T1000 (cell line): ENCODE measurements at regions not wholly inside any gene's neighbourhood (a gene's known extent, or its start where the extent isn't known, plus 50 kb on each side); places are given as distances from the start of the nearest gene placed in this dataset.
A peak's percentile ranks its signal among the peaks of the same experiment; 100 is the strongest.
"Not testable (repeated sequence)": the region's sequence is repeated elsewhere in the genome, so short reads cannot be mapped to it uniquely, and the experiment has no call there.

Experiments
- DNase-seq: peaks from one replicate; lab custom pipeline; 2025; ENCODE audit warnings: mixed read lengths; lab: John Stamatoyannopoulos, UW

DNA sequence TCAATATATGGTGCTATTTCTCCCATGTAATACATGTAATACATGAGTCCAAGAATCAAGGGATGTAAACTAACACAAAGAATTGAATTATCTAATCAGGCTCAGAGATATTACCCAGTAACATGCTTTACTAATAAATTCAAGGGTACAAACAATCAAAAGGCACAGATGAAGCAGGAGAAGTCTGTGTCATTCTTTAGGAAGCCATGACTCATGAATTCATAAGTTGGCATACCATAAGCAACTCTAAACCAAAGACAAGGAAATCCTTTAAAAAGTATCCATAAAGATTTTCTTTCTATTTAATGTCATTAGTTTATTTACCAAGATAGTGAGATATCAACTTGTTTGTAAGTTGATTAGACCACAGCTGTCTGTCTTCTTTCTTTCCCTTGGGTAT lies 446.0 kb upstream of the IMPG1 start:
- DNase-seq, result no peak

DNA sequence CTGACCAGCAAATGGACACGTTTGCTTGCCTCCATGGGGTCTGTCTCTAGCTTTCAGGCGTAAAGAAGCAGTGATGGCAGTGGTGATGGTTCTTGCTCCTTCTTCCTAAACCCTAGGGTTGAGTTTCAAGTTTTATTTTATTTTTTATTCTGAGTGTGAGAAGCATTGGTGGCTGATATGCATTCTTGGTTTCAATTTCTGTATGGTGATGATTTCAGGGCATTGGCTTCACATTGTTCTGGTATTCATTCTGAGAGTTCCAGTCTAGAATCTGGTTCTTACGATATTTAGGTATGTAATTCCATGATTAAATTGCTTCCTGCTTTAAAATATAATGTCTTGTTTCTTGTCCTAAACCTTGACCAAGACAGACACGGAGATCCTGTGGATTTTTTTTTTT lies 444.5 kb upstream of the IMPG1 start:
- DNase-seq, result no peak

DNA sequence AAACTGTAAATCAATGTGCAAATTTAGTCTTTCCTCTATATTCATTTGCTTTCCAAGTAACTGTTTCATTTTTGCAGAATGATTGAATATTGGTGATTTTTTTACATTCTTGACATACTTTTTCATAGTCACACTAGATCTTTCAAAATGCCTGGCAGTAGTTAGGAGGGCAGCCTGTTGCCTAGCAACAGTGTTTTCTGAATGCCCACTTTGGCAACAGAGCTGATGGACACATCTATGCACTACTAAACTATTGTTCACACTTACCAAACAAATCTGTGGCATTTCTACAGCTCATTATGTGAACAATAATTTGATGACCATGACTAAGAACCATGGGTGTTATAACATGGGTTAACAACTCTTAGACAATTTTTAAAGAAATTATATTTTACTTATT lies 438.0 kb upstream of the IMPG1 start:
- DNase-seq, result no peak

DNA sequence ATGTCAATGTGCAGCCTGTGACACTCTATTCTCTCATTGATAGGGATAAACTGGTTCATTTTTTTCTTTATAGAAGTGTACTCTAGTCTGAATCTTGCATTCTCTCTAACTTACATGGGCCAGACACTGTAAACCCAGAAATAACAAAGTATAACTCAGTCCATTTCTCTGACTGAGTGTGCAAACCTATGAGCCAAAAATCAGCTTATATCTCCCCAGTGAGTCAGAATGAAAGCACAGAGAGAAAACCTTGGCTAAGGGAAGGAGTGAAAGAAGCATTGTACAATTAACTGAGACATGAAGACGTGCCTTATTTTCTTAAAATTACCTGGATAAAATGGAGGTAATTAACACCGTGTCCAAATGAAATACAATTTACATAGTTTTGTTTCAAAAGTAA lies 436.9 kb upstream of the IMPG1 start:
- no peak for DNase-seq

DNA sequence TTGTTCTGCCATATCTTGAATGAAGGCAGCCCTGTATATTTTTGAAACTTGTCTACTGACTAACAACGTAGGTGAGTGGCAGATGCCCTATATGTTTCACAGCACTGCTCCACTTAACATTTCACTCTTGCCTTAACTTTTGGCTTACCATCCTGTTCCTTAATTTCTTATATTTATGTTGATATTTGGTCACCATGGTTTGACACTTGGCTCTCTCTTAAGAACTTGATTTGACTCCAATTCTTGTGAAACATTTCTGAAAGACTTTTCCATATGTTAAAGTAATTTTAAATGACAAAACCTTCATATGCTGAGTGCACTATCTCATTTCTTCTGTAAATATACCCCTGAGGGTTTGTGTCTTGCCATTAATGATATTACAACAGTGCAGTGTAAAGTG lies 434.3 kb upstream of the IMPG1 start:
- no peak for DNase-seq

DNA sequence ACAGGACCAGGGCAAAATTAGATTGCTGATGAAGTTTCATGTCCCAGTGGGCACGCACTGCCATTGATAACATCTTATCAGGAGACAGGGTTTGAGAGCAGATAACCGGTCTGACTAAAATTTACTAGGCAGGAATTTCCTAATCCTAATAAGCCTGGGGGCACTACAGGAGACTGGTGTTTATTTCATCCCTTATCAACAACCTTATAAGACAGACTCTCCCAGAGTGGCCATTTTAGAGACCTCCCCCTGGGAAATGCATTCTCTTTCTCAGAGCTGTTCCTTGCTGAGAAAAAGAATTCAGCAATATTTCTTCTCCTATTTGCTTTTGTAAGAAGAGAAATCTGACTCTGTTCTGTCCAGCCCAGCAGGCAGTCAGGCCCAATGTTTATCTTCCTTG lies 423.4 kb upstream of the IMPG1 start:
- DNase-seq, result no peak

DNA sequence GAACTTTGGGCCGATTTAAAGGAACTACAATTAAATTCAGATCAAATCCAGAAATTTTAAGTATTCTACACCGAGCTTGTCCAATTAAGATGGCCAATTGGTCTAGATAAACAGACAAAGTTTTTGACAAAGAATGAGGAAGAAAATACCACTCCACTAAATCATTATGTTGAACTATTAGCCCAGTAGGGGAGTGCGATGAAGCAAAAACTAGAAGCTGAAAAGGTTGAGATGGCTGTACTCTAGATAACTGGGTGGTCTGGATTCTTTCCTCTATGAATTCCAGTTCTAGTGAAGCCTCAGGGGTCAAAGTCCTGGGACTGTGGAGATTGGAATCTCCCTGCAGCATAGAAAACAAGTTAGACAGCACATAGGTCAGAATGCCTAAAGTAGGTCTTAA lies 418.9 kb upstream of the IMPG1 start:
- DNase-seq, result not testable (repeated sequence)

DNA sequence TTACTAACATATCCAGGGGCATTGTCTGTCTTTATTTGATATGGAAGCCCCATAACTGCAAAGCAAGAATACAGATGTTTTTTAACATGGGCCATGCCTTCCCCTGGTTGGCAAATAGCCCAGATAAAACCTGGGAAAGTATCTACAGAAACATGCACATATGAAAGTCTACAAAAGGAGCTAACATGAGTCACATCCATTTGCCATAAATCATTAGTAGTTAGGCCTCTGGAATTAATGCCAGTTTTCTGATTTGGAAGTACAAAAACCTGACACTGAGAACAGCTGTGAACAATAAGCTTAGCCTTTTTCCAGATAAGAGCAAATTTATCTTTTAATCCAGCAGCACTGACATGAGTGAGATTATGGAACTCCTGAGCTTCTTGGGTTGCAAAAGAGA lies 418.0 kb upstream of the IMPG1 start:
- DNase-seq, result peak; percentile 25

DNA sequence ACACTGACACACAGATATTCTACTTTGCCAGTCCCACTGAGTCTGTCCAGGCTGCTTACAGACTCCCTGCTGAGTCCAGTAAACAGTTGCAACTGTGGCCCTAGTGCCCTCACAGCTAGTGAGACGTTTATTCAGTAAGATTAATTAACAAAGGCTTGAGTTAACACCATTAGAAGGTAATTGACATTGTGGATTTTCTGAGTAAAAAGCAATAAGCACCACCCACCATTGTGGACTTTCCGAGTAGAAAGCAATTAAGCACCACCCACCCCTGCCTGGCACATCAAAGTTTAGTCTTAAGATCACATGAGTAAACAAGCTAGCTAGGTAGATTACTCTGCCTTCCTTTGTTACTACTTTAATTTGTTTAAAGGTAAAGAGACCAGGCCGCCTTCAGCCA lies 408.6 kb upstream of the IMPG1 start:
- no peak for DNase-seq

DNA sequence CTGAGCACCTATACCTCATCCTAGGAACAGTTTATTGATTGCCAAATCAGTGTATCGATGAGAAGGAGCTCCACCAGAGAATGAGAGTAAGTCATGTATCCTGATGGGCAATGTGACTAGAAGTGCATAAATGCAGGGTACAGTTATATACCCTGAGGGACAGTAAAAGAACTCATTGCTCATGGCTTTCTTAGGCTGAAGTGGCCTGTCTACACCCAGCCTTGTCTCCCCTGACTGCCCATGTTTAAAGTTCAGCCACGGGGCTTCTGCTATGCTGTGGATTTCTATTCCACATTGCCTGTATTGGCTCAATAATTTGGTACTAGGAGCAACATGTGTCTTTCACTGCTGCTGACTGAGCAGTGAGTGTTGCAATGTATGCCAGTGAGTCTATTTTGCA lies 400.4 kb upstream of the IMPG1 start:
- DNase-seq, result no peak

DNA sequence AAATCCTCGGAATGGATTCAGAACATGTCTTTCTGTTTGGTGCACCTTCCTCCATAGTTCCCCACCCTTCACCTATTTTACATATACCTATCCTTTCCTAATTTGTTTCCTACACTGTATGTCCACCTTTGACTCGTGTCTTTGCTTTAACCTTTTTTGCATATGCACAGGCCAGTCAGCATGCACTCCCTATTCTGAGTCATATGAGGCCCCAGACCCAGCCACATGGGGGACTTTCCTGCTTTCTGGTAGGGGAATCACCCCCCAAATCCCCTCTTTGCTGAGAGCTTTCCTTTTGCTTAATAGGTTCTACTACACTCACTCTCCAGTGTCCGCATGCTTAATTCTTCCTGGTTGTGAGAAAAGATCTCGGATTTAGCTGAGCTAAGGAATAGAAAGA lies 393.8 kb upstream of the IMPG1 start:
- DNase-seq, result no peak

DNA sequence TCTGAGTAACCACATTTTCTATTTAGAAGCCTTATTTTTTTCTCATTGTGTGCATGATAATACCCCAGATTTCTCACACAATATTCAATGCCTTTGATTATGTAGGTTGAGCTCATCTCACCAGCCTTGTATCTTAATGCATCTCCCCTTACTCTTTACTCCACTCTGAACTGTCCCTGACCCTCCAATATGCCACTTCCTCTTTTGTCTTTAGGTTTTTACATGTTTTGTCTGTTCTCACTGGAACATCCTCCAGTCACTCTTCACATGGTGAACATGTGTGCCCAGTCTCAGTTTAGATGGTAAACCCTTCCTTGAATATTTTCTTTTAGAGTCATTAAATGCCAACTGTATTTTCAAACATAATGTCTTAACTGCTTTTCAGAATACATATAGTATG lies 392.9 kb upstream of the IMPG1 start:
- DNase-seq, result no peak

DNA sequence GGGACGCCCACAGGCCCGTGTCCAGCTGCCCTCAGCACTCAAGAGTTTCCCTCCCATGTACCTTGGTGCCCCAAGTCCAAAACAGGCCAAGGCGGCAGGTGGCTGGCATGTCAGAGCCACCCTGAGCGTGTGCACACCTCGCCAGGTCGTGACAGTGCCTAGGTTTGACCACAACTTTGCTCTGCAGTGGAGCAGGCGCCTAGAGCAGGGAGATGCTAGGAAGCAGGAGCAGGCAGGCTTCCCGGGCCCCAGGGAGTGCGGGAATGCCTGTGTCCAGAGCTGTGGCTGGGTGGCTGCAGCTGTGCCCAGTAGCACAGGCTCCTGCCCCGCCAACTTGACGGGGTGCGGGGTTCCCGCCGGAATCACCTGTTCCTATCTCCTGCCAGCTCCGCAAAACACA lies 380.8 kb upstream of the IMPG1 start:
- DNase-seq, result no peak

DNA sequence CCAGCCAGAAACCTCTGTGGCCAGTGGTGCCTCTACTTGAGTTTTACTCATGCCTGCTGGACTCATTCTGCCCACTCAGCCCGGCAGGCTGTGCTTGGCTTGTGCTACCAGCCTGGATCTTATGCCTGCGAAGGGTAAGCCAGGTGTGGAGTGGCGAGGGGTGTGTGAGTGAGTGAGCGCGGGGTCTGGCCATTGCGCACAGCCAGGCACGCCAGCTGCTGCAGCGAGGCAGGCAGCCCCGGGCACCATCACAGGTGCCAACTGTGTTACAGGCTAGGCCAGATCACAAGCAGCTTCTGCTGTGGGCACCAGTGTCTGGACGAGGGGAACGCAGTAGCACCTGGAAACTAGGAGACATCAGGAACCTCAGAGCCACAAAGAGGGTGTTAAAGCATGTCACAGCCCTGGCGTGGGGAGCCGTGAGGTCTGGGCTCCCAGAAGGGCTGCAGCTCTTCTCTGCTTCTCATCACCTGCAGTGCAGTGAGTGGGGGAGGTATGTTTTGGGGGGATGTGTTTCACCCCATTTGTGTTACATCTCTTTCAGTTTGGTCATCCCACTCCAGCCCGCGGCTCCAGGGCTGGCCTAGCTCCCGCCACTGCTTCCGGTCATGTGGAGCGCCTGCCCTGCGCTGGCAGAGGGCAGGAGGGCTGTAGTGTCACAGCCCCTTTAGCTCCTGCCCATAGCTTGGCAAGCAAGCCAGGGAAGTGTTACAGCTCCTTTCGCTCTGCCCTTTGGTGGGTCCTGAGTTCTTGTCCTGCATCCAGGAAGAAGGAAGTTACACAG lies 379.7 kb upstream of the IMPG1 start:
- no peak for DNase-seq

DNA sequence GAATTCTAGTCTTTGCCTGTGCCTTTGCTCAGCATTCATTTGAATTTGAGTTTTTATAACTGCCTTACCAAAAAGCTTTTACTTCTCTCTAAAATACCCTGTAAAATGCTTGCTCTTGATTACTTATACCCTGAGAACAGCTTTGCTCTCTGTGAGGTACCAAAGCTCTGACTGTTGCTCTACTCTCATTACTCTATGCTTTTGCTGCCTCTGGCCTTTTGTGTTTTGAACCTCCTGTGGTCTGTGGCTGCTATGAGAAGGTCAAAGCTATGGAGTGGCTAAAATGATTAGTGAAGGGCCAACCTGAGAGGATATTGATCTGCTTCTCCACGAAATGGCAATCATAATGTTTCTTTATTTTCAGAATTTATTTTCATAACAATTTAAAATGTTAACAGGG lies 375.6 kb upstream of the IMPG1 start:
- no peak for DNase-seq

DNA sequence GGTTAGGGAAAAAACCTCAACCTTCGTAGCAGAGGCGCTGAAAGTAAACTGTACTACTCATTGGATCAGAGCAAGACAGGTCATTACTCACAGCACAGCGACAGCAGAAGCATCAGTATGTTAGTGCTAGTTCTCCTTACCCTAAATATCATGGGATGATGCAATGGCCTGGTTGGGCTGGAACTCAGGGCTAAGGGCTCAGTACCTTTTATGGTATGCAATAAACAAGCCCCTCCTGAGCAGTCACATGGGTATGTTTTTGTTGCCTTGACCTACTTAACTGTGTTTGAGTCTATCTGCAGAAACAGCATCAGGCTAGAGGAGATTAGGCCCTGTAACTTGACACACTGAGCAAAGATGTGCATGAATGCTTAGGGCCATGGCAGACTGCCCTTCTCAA lies 369.4 kb upstream of the IMPG1 start:
- DNase-seq, result no peak

DNA sequence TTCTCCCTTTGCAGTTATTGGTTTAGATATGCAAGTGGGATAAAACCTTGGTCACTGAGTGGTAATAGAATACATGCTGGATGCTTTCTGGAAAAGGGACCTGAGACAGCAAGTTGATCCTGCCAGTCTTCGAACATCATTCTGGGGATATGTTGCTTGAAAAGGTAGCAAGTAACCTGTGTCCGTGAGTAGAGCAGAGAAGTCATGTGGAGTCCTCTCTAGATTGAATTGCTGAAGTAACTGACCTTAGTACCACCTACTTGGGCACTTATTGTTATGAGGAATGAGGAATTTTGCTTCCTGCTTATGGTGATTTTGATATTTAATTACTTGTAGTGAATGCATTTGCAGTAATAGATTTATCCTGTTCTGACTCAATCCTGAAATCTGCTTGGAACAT lies 367.3 kb upstream of the IMPG1 start:
- no peak for DNase-seq

DNA sequence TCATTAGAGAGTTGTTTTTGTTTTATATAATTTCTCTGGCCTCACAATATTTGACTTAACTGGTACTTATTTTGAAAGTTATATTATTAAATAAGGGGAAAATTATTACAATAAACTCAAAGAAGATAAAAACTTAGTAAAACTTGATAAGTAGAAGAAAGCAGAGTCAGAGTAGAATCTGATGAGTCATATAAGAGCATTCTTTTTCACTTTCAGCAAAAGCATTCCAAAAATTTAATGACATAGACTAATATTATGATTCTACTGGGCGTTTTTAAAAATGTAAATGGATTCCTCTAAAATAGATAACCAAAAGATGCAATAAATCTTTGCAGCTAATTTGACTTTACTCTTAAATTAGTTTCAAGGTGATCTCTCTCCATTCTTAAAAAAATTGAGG lies 366.3 kb upstream of the IMPG1 start:
- no peak for DNase-seq

DNA sequence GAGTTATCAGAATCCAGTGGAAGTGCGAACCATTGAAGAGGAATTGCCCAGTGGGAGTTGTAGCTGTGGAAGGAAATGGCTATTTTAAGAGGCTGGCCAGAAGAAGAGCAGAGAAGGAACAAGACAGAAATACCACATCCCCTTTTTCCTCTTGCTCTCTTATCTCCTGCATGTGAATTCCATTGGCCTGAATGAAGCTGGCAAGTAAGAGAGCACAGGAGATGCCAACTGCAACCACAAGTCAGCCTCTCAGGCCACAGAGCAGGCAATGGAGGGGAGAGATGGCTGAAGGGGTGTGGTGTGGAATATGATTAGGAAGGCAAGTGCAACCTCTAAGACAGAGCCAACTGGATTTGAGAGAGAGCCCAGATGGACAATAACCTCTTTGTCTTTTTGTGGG lies 362.7 kb upstream of the IMPG1 start:
- DNase-seq, result no peak

DNA sequence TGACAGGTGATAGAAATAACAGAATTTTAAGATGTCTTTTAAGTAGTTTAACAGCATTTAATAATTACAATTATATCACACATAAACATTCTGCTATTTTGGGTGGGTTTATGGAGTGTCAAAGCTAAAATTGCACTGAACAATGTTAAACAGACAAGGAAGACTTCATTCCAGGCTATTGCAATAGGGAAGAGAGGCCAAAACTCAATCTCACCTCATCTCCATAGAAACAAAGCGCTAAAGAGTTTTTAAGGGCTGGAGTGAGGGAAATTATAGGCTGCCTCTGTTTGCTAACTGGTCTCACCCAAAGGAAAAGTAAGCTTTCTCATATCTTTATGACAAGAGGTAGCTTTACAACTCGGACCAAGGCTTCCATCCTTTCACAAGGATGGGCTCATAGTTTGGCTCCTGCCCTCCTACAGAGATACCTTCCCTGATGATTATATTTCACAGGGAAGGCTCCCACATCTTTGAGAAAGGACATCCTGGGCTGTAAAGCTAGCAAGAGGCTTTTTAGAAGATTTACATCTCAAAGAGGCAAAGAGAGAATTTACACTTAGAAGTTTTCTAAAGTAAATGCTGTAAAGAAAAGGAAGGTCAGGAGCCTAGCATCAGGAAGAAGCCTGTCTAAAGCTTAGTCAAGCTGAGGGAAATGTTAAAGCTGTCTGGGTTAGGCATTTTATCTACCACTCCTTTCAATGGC lies 350.2 kb upstream of the IMPG1 start:
- DNase-seq, result no peak

DNA sequence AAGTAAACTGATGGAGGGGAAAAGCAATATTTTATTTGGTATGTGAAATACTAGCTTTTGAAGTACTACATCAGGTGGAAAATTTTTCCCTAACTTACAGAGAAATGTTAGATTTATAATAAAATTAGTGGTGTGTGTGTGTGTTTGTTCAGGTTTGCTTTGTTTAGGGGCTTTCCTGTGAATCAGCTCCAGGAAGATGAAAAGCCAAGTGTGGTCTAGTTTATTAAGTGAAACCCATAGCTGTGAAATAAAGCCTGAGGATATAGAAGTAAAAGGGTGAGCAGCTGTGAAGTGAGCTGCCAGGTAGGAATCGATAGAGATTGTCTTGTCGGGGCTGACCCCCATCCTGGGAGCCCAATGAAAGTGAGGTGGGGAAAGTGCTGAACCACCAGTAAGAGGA lies 347.6 kb upstream of the IMPG1 start:
- DNase-seq, result no peak

DNA sequence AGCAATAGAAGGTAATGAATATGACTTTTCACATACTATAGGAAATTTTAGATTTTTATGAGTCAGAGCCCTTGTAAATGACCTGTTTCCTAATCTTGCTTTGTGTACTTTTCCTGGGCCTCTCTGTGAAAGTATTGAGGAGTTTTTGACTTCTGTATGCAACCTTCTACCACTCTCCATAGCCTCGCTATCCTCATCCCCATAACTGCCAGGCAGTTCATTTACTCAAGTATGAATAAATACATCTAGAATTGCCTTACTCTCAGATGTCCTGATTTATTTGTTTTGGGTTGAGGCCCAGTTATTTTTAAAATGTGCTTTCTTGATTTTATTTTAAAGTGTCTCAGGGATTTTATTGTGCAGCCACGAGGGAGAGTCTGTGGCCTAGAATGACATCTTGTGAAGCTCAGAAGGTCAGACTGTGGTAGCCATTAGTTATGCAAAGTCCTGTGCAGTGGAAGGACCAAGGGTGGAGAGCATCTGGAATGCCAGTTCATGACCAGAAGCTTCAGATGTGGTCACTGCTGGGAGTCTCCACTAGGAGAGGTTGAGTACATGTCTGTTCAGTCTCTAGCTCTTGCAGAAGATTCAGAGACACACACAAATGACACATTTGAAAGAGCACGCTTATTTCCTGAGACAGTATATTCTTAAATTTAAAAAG lies 346.2 kb upstream of the IMPG1 start:
- DNase-seq, result no peak

DNA sequence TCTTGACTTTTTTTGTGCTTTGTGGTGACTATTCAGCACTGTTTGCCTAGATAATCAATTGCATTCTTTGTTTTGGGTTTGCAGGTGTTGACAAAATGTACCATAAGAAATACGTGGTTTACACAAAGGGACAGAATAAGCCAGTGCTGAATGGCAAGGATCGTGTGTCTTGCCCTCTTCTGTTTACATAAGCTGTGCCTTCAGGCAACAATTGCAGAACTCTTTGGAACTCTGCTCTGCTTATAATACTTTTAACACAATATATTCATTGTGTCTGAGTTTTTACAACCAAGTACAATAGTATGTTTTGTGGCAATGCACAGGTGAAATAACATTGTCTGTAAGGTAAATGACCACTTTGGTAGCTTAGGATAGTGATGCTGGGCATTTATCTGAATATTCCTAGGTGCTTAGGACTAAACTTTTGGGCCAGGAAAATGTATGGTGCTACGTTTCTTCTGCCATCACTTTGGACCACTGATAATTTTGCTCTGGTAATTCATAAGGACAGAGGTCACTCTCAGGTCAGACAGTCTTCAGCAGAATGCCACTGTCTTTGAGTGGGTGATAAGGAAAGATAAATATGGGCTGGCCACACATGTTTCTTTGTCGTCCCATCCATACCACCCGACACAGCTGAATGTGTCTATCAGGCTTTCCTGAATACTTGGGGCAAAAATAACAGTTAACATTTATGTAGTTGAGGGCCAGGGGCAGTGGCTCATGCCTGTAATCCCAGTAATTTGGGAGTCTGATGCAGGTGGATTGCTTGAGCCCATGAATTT lies 344.6 kb upstream of the IMPG1 start:
- no peak for DNase-seq
